GM12892 (cell line): ENCODE measurements at regions not wholly inside any gene's neighbourhood (a gene's known extent, or its start where the extent isn't known, plus 50 kb on each side); places are given as distances from the start of the nearest gene placed in this dataset.
"Not testable (repeated sequence)": the region's sequence is repeated elsewhere in the genome, so short reads cannot be mapped to it uniquely, and the experiment has no call there.

Experiments used
- POLR2A ChIP-seq: IDR thresholded peaks from 2 replicates; pipeline ENCODE4 v1.6.1; 2011; ENCODE audit warnings: low read depth, low read length, control low read depth
- POLR2AphosphoS5 ChIP-seq: IDR thresholded peaks from 2 replicates; pipeline ENCODE4 v1.6.1; 2011; ENCODE audit warnings: low read depth, low read length, control low read depth

DNA sequence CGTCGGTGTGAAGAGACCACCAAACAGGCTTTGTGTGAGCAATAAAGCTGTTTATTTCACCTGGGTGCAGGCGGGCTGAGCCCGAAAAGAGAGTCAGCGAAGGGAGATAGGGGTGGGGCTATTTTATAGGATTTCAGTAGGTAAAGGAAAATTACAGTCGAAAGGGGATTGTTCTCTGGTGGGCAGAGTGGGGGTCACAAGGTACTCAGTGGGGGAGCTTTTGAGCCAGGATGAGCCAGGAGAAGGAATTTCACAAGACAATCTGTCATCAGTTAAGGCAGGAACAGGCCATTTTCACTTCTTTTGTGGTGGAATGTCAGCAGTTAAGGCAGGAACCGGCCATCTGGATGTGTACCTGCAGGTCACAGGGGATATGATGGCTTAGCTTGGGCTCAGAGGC is 98.1 kb downstream of the RTP4 start:
- TF ChIP-seq POLR2A, POLR2AphosphoS5: not testable (repeated sequence)
